Endodermal cell (in vitro differentiated cells): ENCODE measurements at regions not wholly inside any gene's neighbourhood (a gene's known extent, or its start where the extent isn't known, plus 50 kb on each side); places are given as distances from the start of the nearest gene placed in this dataset.

Source experiments
- DNase-seq: peaks from one replicate; pipeline ENCODE4 v3.0.0-alpha.2; 2017
- H3K27ac ChIP-seq: 2 replicates; pipeline ENCODE4 v1.5.1; 2013; ENCODE audit warnings: mild to moderate bottlenecking, low read depth, low read length, moderate library complexity
- H3K27me3 ChIP-seq: 2 replicates; pipeline ENCODE4 v1.6.1; 2013; ENCODE audit warnings: mild to moderate bottlenecking, low read length, moderate library complexity; ENCODE audit not compliant: insufficient read depth, control insufficient read depth, poor library complexity, severe bottlenecking
- H3K36me3 ChIP-seq: 2 replicates; pipeline ENCODE4 v1.7.0; 2013; ENCODE audit warnings: mild to moderate bottlenecking, low read length, moderate library complexity; ENCODE audit not compliant: control insufficient read depth, insufficient read depth
- H3K4me1 ChIP-seq: one replicate; pipeline ENCODE4 v1.7.0; 2013; ENCODE audit warnings: low read length; ENCODE audit not compliant: control insufficient read depth, insufficient read depth
- H3K4me3 ChIP-seq: 2 replicates; pipeline ENCODE4 v1.5.1; 2013; ENCODE audit warnings: mild to moderate bottlenecking, low read length, moderate library complexity
- H3K9ac ChIP-seq: 2 replicates; pipeline ENCODE4 v1.6.1; 2013; ENCODE audit warnings: mild to moderate bottlenecking, low read length, moderate library complexity; ENCODE audit not compliant: poor library complexity, severe bottlenecking; ENCODE audit errors: extremely low read depth
- H3K9me3 ChIP-seq: 2 replicates; pipeline ENCODE4 v1.6.1; 2013; ENCODE audit warnings: mild to moderate bottlenecking, low read length, moderate library complexity; ENCODE audit not compliant: control insufficient read depth
- H3K27ac Mint-ChIP-seq: 2 replicates; pipeline ENCODE4 v1.8.0; 2020; ENCODE audit warnings: mixed read lengths
- H3K27me3 Mint-ChIP-seq: 2 replicates; pipeline ENCODE4 v1.8.0; 2021; ENCODE audit warnings: mild to moderate bottlenecking, mixed read lengths; ENCODE audit not compliant: insufficient read depth
- H3K36me3 Mint-ChIP-seq: 2 replicates; pipeline ENCODE4 v1.8.0; 2020; ENCODE audit warnings: low read depth, mixed read lengths
- H3K4me1 Mint-ChIP-seq: 2 replicates; pipeline ENCODE4 v1.8.0; 2020; ENCODE audit warnings: mixed read lengths
- H3K4me3 Mint-ChIP-seq: 2 replicates; pipeline ENCODE4 v1.8.0; 2020; ENCODE audit warnings: mild to moderate bottlenecking, moderate library complexity, mixed read lengths
- H3K9me3 Mint-ChIP-seq: 2 replicates; pipeline ENCODE4 v1.8.0; 2020; ENCODE audit warnings: mild to moderate bottlenecking, mixed read lengths
- WGBS, 2 experiments: methylation state at CpG; one replicate each; pipeline versions ENCODE4 v1.1.5 to v1.1.7; 2013; ENCODE audit warnings: missing lambda C conversion rate in 2 of 2, mixed read lengths in 1 of 2; ENCODE audit not compliant: insufficient coverage in 1 of 2, insufficient read length in 1 of 2; 5-methylcytosine and 5-hydroxymethylcytosine counted together
- TF ChIP-seq, protein P1 (sequence below): fragments of 200-600 bp; sonication (generic); conservative IDR thresholded peaks from 2 replicates; pipeline ENCODE4 v1.5.0; 2021; ENCODE audit warnings: antibody characterized with exemption, mild to moderate bottlenecking

GRCh38 chr2:19033240-19033639 lies 325.2 kb downstream of the OSR1 start:
- H3K9ac ChIP-seq: no peak overlapping the region
- no peaks in the 10 kb centered on the region for H3K4me1 ChIP-seq
- WGBS, 2 experiments: 88 to 95% methylated on average over 2 to 3 of the region's 3 CpGs
- no peak overlapping the region for H3K27ac ChIP-seq
- Mint-ChIP-seq H3K27ac (no peak overlapping the region), H3K4me1 (no peaks in the 10 kb centered on the region), H3K4me3 (no peak overlapping the region), H3K27me3 (peaks cover 1% of the 10 kb centered on the region), H3K9me3 (no peaks in the 10 kb centered on the region), H3K36me3 (no peaks in the 10 kb centered on the region)
- H3K36me3 ChIP-seq: no peaks in the 10 kb centered on the region
- H3K9me3 ChIP-seq: no peaks in the 10 kb centered on the region
- TF ChIP-seq, protein P1, sequence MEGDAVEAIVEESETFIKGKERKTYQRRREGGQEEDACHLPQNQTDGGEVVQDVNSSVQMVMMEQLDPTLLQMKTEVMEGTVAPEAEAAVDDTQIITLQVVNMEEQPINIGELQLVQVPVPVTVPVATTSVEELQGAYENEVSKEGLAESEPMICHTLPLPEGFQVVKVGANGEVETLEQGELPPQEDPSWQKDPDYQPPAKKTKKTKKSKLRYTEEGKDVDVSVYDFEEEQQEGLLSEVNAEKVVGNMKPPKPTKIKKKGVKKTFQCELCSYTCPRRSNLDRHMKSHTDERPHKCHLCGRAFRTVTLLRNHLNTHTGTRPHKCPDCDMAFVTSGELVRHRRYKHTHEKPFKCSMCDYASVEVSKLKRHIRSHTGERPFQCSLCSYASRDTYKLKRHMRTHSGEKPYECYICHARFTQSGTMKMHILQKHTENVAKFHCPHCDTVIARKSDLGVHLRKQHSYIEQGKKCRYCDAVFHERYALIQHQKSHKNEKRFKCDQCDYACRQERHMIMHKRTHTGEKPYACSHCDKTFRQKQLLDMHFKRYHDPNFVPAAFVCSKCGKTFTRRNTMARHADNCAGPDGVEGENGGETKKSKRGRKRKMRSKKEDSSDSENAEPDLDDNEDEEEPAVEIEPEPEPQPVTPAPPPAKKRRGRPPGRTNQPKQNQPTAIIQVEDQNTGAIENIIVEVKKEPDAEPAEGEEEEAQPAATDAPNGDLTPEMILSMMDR: no peak
- no peak overlapping the region for H3K4me3 ChIP-seq
- no peak for DNase-seq
- no peaks in the 10 kb centered on the region for H3K27me3 ChIP-seq

DNA sequence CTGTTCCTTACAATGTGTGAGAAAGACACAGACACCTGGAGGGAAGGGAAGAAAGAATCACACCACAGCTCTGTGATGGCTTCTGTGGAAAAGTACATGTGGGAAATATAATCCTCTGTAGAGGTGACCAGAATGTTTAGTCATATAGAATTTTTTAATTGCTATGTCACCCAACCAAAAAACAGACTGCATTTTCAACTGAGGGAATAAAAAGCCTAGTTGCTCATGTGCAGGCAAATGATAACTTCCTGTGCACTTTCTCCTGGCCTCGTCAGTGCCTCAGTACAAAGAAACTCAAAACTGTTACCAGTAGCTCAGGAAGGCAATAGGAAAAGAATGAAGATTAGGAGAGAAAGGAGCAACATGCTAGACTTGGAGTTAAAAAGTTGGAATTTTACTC lies 326.8 kb downstream of the OSR1 start:
- H3K4me1 Mint-ChIP-seq: no peaks in the 10 kb centered on the region
- Histone ChIP-seq H3K4me3 (no peak overlapping the region), H3K36me3 (no peaks in the 10 kb centered on the region), H3K27me3 (no peaks in the 10 kb centered on the region), H3K4me1 (no peaks in the 10 kb centered on the region), H3K27ac (no peak overlapping the region), H3K9me3 (no peaks in the 10 kb centered on the region), H3K9ac (no peak overlapping the region)
- no peak for DNase-seq
- peak overlapping the region; percentile 24 for H3K27ac Mint-ChIP-seq
- TF ChIP-seq, protein P1: no peak
- 80 to 100% methylated on average over 1 of the region's 1 CpG for WGBS, 2 experiments
- H3K36me3 Mint-ChIP-seq: no peaks in the 10 kb centered on the region
- no peaks in the 10 kb centered on the region for H3K9me3 Mint-ChIP-seq
- H3K27me3 Mint-ChIP-seq: peaks cover 1% of the 10 kb centered on the region
- no peak overlapping the region for H3K4me3 Mint-ChIP-seq

- Histone ChIP-seq H3K27ac (no peak overlapping the region), H3K9me3 (no peaks in the 10 kb centered on the region), H3K36me3 (no peaks in the 10 kb centered on the region), H3K9ac (no peak overlapping the region), H3K4me3 (no peak overlapping the region), H3K4me1 (no peaks in the 10 kb centered on the region), H3K27me3 (no peaks in the 10 kb centered on the region)
- Mint-ChIP-seq H3K27ac (no peak overlapping the region), H3K4me3 (no peak overlapping the region), H3K36me3 (no peaks in the 10 kb centered on the region), H3K27me3 (peaks cover 1% of the 10 kb centered on the region), H3K4me1 (no peaks in the 10 kb centered on the region), H3K9me3 (no peaks in the 10 kb centered on the region)
- DNase-seq: no peak
- TF ChIP-seq, protein P1: no peak
- WGBS, 2 experiments: 88 to 95% methylated on average over 2 to 3 of the region's 3 CpGs
Measured at GRCh38 chr2:19029655-19030054, 328.8 kb downstream of the OSR1 start.
